Osteoblast (primary cell): ENCODE measurements at regions not wholly inside any gene's neighbourhood (a gene's known extent, or its start where the extent isn't known, plus 50 kb on each side); places are given as distances from the start of the nearest gene placed in this dataset.

Experiments used
- DNase-seq: peaks from one replicate; pipeline ENCODE4 v3.0.0; 2011; ENCODE audit warnings: low spot score, mixed read lengths; ENCODE audit not compliant: insufficient read length; ENCODE audit errors: missing footprints
- H2AFZ ChIP-seq: 2 replicates; pipeline ENCODE4 v1.6.0; 2011; ENCODE audit warnings: mild to moderate bottlenecking, low read length
- H3K27ac ChIP-seq: 2 replicates; pipeline ENCODE4 v1.5.1; 2011; ENCODE audit warnings: mild to moderate bottlenecking, low read depth, low read length, moderate library complexity
- H3K27me3 ChIP-seq: 2 replicates; pipeline ENCODE4 v1.6.0; 2012; ENCODE audit warnings: mild to moderate bottlenecking, control low read depth, inconsistent platforms, low read length, moderate library complexity; ENCODE audit not compliant: insufficient read depth
- H3K36me3 ChIP-seq: 2 replicates; pipeline ENCODE4 v1.5.1; 2011; ENCODE audit warnings: mild to moderate bottlenecking, low read length, control low read depth, moderate library complexity; ENCODE audit not compliant: insufficient read depth
- H3K4me1 ChIP-seq: 2 replicates; pipeline ENCODE4 v1.5.1; 2011; ENCODE audit warnings: mild to moderate bottlenecking, low read length, control low read depth, moderate library complexity; ENCODE audit not compliant: insufficient read depth
- H3K4me2 ChIP-seq: 2 replicates; pipeline ENCODE4 v1.6.0; 2011; ENCODE audit warnings: mild to moderate bottlenecking, low read length; ENCODE audit not compliant: insufficient read depth
- H3K4me3 ChIP-seq: fragments of 200-600 bp; sonication (generic); 3 replicates; pipeline ENCODE4 v1.5.1; 2012; ENCODE audit warnings: mild to moderate bottlenecking, low read length, inconsistent platforms; ENCODE audit not compliant: insufficient read depth
- H3K79me2 ChIP-seq: 2 replicates; pipeline ENCODE4 v1.6.0; 2012; ENCODE audit warnings: mild to moderate bottlenecking, low read length, control low read depth, inconsistent platforms; ENCODE audit not compliant: insufficient read depth
- H3K9me3 ChIP-seq: 2 replicates; pipeline ENCODE4 v1.5.1; 2011; ENCODE audit warnings: low read depth, low read length, control low read depth
- H4K20me1 ChIP-seq: 2 replicates; pipeline ENCODE4 v1.6.0; 2012; ENCODE audit warnings: mild to moderate bottlenecking, low read length, control low read depth; ENCODE audit not compliant: insufficient read depth
- TF ChIP-seq, protein P1 (sequence below): IDR thresholded peaks from 2 replicates; pipeline ENCODE4 v1.5.1; 2011; ENCODE audit warnings: mild to moderate bottlenecking, low read depth, low read length, moderate library complexity; ENCODE audit errors: extremely low read depth

DNA sequence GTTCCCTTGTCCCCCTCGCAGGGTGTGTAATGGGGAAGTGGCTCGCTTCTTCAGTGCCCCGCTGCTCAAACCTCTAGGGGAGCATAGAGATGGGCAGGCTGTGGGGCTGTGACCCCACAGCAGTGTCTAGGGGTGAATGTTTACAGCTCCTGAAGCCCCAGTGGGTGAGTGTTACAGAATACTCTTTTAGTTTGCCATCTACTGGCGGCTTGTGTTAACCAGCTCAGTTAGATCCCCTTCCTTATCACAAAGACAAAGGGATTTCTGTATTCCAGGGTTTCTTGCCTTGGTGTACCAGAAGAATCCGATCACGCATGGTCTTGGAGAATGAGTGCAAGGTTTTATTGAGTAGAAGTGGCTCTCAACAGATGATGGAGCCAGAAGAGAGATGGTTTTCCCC lies 108.1 kb upstream of the IQCM start:
- Histone ChIP-seq H3K4me2 (no peak overlapping the region), H3K4me1 (no peaks in the 10 kb centered on the region), H4K20me1 (no peaks in the 10 kb centered on the region), H3K9me3 (no peaks in the 10 kb centered on the region), H3K79me2 (no peaks in the 10 kb centered on the region), H3K27ac (no peak overlapping the region), H3K36me3 (no peaks in the 10 kb centered on the region), H3K27me3 (no peaks in the 10 kb centered on the region), H3K4me3 (no peak overlapping the region), H2AFZ (no peak overlapping the region)
- no peak for DNase-seq
- TF ChIP-seq, protein P1, sequence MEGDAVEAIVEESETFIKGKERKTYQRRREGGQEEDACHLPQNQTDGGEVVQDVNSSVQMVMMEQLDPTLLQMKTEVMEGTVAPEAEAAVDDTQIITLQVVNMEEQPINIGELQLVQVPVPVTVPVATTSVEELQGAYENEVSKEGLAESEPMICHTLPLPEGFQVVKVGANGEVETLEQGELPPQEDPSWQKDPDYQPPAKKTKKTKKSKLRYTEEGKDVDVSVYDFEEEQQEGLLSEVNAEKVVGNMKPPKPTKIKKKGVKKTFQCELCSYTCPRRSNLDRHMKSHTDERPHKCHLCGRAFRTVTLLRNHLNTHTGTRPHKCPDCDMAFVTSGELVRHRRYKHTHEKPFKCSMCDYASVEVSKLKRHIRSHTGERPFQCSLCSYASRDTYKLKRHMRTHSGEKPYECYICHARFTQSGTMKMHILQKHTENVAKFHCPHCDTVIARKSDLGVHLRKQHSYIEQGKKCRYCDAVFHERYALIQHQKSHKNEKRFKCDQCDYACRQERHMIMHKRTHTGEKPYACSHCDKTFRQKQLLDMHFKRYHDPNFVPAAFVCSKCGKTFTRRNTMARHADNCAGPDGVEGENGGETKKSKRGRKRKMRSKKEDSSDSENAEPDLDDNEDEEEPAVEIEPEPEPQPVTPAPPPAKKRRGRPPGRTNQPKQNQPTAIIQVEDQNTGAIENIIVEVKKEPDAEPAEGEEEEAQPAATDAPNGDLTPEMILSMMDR: peak; percentile 9

DNA sequence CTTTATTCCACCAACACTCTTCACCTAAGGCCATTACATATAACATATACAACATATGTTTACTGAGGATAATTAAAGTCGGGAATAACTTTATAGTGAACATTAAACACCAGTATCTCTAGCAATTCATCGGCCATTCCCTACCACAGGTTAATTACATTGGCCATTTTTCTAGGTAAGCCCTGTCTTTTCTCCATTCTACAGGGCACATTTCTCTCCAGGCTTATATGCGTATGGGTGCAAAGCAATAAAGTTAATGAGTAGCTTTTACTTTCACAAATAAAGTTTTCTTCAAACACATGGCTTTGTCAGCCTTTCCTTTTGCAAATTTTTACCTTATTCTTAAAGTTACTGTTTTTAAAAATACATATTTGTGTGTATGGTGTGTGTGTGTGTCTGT lies 111.9 kb upstream of the IQCM start:
- Histone ChIP-seq H3K79me2 (no peaks in the 10 kb centered on the region), H4K20me1 (no peaks in the 10 kb centered on the region), H3K4me3 (no peak overlapping the region), H3K4me2 (no peak overlapping the region), H3K9me3 (no peaks in the 10 kb centered on the region), H3K4me1 (no peaks in the 10 kb centered on the region), H3K27me3 (no peaks in the 10 kb centered on the region), H3K27ac (no peak overlapping the region), H3K36me3 (no peaks in the 10 kb centered on the region), H2AFZ (no peak overlapping the region)
- TF ChIP-seq, protein P1: no peak
- peak; percentile 10 for DNase-seq

DNA sequence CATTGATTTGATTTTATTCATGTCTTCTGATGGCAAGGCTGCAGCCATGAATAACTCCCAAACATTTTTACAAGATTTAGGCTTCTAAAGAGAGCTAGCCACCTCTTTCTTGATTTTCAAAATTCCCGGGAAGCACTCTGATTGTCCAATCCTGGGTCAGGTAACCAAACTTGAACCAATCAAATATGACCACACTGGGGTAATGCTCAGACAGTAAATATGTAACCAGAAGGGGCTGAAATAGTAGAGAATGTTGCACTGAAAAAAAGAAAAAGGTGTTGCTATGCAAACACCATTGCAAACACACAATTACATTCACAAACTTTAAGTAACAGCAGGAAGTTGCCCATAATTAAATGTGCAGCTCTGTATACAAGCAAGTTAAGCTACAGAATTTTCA lies 112.9 kb upstream of the IQCM start:
- H3K4me2 ChIP-seq: no peak overlapping the region
- H3K27ac ChIP-seq: no peak overlapping the region
- H4K20me1 ChIP-seq: no peaks in the 10 kb centered on the region
- H2AFZ ChIP-seq: no peak overlapping the region
- TF ChIP-seq, protein P1: no peak
- no peaks in the 10 kb centered on the region for H3K36me3 ChIP-seq
- no peak overlapping the region for H3K4me3 ChIP-seq
- no peaks in the 10 kb centered on the region for H3K79me2 ChIP-seq
- no peaks in the 10 kb centered on the region for H3K4me1 ChIP-seq
- H3K9me3 ChIP-seq: no peaks in the 10 kb centered on the region
- H3K27me3 ChIP-seq: no peaks in the 10 kb centered on the region
- DNase-seq: no peak

DNA sequence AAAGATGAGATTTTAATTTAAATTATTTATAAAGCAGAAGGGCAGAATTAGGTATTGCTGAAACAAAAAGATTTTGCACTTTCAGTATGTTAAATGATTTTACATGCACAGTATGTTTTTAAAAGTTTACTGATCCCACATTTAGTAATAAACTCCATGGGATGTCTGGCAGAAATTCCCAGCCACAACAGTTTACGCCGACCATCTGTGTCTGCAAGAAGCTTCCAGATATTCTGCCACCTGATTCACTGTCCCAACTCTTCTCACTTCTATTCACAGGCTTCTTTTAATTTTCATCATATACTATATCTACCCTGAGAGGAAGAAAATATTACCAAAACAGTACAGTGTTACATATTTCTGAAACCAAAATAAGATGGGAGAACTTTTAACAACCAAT lies 115.8 kb upstream of the IQCM start:
- H3K36me3 ChIP-seq: no peaks in the 10 kb centered on the region
- H3K27me3 ChIP-seq: no peaks in the 10 kb centered on the region
- no peaks in the 10 kb centered on the region for H4K20me1 ChIP-seq
- no peak overlapping the region for H3K4me2 ChIP-seq
- H3K79me2 ChIP-seq: no peaks in the 10 kb centered on the region
- H3K9me3 ChIP-seq: no peaks in the 10 kb centered on the region
- TF ChIP-seq, protein P1: no peak
- no peaks in the 10 kb centered on the region for H3K4me1 ChIP-seq
- no peak overlapping the region for H3K27ac ChIP-seq
- no peak for DNase-seq
- H3K4me3 ChIP-seq: no peak overlapping the region
- no peak overlapping the region for H2AFZ ChIP-seq
